ENCODE measurements at regions not wholly inside any gene's neighbourhood (a gene's known extent, or its start where the extent isn't known, plus 50 kb on each side); places are given as distances from the start of the nearest gene placed in this dataset.

- H3K9ac ChIP-seq (ENCODE audit: control insufficient read depth, extremely low read depth, insufficient read depth, low read length): no peak overlapping the region
- no peaks in the 10 kb centered on the region for H3K79me2 ChIP-seq (ENCODE audit: control insufficient read depth, insufficient read depth, low read length)
- no peaks in the 10 kb centered on the region for H3K36me3 ChIP-seq (ENCODE audit: control insufficient read depth in 2 of 2, extremely low read depth in 1 of 2, insufficient read depth in 2 of 2, low read length in 2 of 2)
- no peak for FAIRE-seq
- no peak for TF ChIP-seq EZH2 (IDR thresholded peaks at IDR 0.05; ENCODE audit: low read length)
- TF ChIP-seq CTCF (optimal IDR thresholded peaks at IDR 0.05 in 1 of 3, IDR thresholded peaks at IDR 0.05 in 1 of 3, conservative IDR thresholded peaks at IDR 0.05 in 1 of 3; ENCODE audit: extremely low read depth in 1 of 3, insufficient read depth in 2 of 3, low read length in 3 of 3): no peak
- no peak overlapping the region for H3K4me3 ChIP-seq (ENCODE audit: control insufficient read depth in 2 of 3, extremely low read depth in 1 of 3, insufficient read depth in 2 of 3, low read depth in 1 of 3, low read length in 3 of 3)
- H3K27ac ChIP-seq (ENCODE audit: control insufficient read depth, insufficient read depth, low read length): no peak overlapping the region
- no peaks in the 10 kb centered on the region for H4K20me1 ChIP-seq (ENCODE audit: control insufficient read depth, extremely low read depth, insufficient read depth, low read length)
- no peak overlapping the region for H3K4me2 ChIP-seq (ENCODE audit: control insufficient read depth, extremely low read depth, insufficient read depth, low read depth, low read length)
- no peaks in the 10 kb centered on the region for H3K27me3 ChIP-seq (ENCODE audit: control insufficient read depth, extremely low read depth, insufficient read depth, low read length)
- dilution Hi-C loops (cut with MboI; ENCODE audit: extremely low pct_ligation_motif_present, low sequenced_read_pairs): no loop called here
- H3K4me1 ChIP-seq (ENCODE audit: control insufficient read depth, extremely low read depth, insufficient read depth, low read length): no peaks in the 10 kb centered on the region
- DNase-seq (ENCODE audit: low read depth, low spot score): no peak
- H3K9me3 ChIP-seq (ENCODE audit: control insufficient read depth, low read depth, low read length): no peaks in the 10 kb centered on the region
- no peaks in the 10 kb centered on the region for H3K9me1 ChIP-seq (ENCODE audit: control insufficient read depth, extremely low read depth, insufficient read depth, low read length)
- H2AFZ ChIP-seq (ENCODE audit: control insufficient read depth, low read length): no peak overlapping the region
Observed at GRCh38 chr5:106292654-106293053, 1378.1 kb downstream of the EFNA5 start.

GRCh38 chr5:106290841-106291240, 1379.9 kb downstream of the EFNA5 start:
- FAIRE-seq (no peak), DNase-seq (ENCODE audit: low read depth, low spot score) (no peak)
- Histone ChIP-seq H3K9ac (ENCODE audit: control insufficient read depth, extremely low read depth, insufficient read depth, low read length) (no peak overlapping the region), H3K27ac (ENCODE audit: control insufficient read depth, insufficient read depth, low read length) (no peak overlapping the region), H3K9me1 (ENCODE audit: control insufficient read depth, extremely low read depth, insufficient read depth, low read length) (no peaks in the 10 kb centered on the region), H3K79me2 (ENCODE audit: control insufficient read depth, insufficient read depth, low read length) (no peaks in the 10 kb centered on the region), H3K4me3 (ENCODE audit: control insufficient read depth in 2 of 3, extremely low read depth in 1 of 3, insufficient read depth in 2 of 3, low read depth in 1 of 3, low read length in 3 of 3) (no peak overlapping the region), H3K4me2 (ENCODE audit: control insufficient read depth, extremely low read depth, insufficient read depth, low read depth, low read length) (no peak overlapping the region), H3K36me3 (ENCODE audit: control insufficient read depth in 2 of 2, extremely low read depth in 1 of 2, insufficient read depth in 2 of 2, low read length in 2 of 2) (no peaks in the 10 kb centered on the region), H3K4me1 (ENCODE audit: control insufficient read depth, extremely low read depth, insufficient read depth, low read length) (no peaks in the 10 kb centered on the region), H3K9me3 (ENCODE audit: control insufficient read depth, low read depth, low read length) (no peaks in the 10 kb centered on the region), H4K20me1 (ENCODE audit: control insufficient read depth, extremely low read depth, insufficient read depth, low read length) (no peaks in the 10 kb centered on the region), H3K27me3 (ENCODE audit: control insufficient read depth, extremely low read depth, insufficient read depth, low read length) (no peaks in the 10 kb centered on the region), H2AFZ (ENCODE audit: control insufficient read depth, low read length) (no peak overlapping the region)
- dilution Hi-C loops (cut with MboI; ENCODE audit: extremely low pct_ligation_motif_present, low sequenced_read_pairs): no loop called here
- TF ChIP-seq EZH2 (IDR thresholded peaks at IDR 0.05; ENCODE audit: low read length): no peak
- TF ChIP-seq CTCF (optimal IDR thresholded peaks at IDR 0.05 in 1 of 3, IDR thresholded peaks at IDR 0.05 in 1 of 3, conservative IDR thresholded peaks at IDR 0.05 in 1 of 3; ENCODE audit: extremely low read depth in 1 of 3, insufficient read depth in 2 of 3, low read length in 3 of 3): no peak
